ENCODE measurements at regions not wholly inside any gene's neighbourhood (a gene's known extent, or its start where the extent isn't known, plus 50 kb on each side); places are given as distances from the start of the nearest gene placed in this dataset.
"Not testable (repeated sequence)": the region's sequence is repeated elsewhere in the genome, so short reads cannot be mapped to it uniquely, and the experiment has no call there.

DNA sequence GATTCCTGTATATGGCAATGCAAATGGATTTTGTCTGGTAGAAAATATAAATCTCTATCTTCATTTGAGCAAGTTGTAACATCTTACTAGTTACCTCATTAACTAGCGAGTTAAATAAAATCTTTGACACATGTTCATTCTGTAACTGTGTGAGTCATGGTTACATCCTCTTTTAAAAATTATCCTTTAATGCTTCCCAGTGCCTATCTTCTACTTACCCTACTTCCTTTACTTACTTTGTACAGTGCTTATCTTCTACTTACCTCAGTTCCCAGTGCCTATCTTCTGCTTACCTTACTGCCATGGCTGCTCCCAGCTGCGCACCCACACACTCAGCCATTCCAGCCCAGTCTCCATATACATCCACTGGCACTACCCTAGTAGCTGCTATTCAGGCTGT, 71.9 kb upstream of the GOLGA8B start:
- no peak for DNase-seq (ENCODE audit: low read depth)
- no peaks in the 10 kb centered on the region for H3K27me3 ChIP-seq (ENCODE audit: control insufficient read depth, insufficient read depth, low read length)

DNA sequence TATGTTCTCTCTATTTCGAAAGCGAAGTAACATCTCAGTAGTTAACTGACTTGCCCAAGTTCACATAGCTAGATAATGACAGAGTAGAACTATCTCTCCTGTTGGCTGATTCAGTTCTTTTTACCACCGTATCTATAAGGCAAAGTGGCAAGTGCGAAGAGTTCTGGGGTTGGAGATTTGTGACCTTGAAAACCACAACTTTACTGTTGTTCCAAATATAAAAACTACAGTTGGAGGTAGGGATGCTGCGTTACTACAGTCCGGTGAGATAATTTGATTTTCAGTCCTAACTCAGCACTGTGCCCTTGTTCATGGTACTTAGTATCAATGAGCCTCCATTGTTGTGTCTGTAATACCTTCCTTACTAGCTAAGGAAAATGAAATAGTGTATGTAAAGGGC, 71.2 kb upstream of the GOLGA8B start:
- Histone ChIP-seq H3K36me3 (ENCODE audit: control insufficient read depth, insufficient read depth, low read length) (no peaks in the 10 kb centered on the region), H3K27me3 (ENCODE audit: control insufficient read depth, insufficient read depth, low read length) (no peaks in the 10 kb centered on the region), H3K4me3 (ENCODE audit: low read depth, low read length) (no peak overlapping the region)
- TF ChIP-seq, protein P1, sequence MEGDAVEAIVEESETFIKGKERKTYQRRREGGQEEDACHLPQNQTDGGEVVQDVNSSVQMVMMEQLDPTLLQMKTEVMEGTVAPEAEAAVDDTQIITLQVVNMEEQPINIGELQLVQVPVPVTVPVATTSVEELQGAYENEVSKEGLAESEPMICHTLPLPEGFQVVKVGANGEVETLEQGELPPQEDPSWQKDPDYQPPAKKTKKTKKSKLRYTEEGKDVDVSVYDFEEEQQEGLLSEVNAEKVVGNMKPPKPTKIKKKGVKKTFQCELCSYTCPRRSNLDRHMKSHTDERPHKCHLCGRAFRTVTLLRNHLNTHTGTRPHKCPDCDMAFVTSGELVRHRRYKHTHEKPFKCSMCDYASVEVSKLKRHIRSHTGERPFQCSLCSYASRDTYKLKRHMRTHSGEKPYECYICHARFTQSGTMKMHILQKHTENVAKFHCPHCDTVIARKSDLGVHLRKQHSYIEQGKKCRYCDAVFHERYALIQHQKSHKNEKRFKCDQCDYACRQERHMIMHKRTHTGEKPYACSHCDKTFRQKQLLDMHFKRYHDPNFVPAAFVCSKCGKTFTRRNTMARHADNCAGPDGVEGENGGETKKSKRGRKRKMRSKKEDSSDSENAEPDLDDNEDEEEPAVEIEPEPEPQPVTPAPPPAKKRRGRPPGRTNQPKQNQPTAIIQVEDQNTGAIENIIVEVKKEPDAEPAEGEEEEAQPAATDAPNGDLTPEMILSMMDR (IDR thresholded peaks at IDR 0.05; ENCODE audit: insufficient read depth, low read length, poor library complexity, severe bottlenecking), result no peak
- no peak for DNase-seq (ENCODE audit: low read depth)

More for the DNA sequence above, 71.9 kb upstream of the GOLGA8B start:
- Histone ChIP-seq H3K4me3 (ENCODE audit: low read depth, low read length) (no peak overlapping the region), H3K36me3 (ENCODE audit: control insufficient read depth, insufficient read depth, low read length) (no peaks in the 10 kb centered on the region)
- TF ChIP-seq, protein P1 (IDR thresholded peaks at IDR 0.05; ENCODE audit: insufficient read depth, low read length, poor library complexity, severe bottlenecking), result no peak

DNA sequence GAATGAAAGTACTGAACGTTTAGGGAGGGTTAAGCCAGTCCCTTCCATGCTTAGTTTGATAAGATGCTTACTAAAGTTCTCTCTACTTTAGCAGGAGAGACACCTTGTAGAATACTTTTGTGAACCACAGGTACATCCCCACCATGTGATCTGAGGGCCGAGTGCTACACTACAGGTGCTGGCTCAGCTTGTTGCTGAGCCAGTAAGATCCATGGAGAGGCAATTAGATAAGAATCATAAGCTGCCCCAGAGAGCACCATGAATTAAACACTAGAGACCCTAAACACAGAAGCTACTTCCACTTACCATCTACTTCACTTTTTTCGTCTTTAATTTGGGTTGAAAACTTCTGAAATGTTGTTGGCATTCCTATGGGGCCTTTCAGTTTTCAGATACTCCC, 70.5 kb upstream of the GOLGA8B start:
- no peak overlapping the region for H3K4me3 ChIP-seq (ENCODE audit: low read depth, low read length)
- H3K36me3 ChIP-seq (ENCODE audit: control insufficient read depth, insufficient read depth, low read length), result no peaks in the 10 kb centered on the region
- H3K27me3 ChIP-seq (ENCODE audit: control insufficient read depth, insufficient read depth, low read length), result no peaks in the 10 kb centered on the region
- TF ChIP-seq, protein P1 (IDR thresholded peaks at IDR 0.05; ENCODE audit: insufficient read depth, low read length, poor library complexity, severe bottlenecking), result no peak
- no peak for DNase-seq (ENCODE audit: low read depth)

DNA sequence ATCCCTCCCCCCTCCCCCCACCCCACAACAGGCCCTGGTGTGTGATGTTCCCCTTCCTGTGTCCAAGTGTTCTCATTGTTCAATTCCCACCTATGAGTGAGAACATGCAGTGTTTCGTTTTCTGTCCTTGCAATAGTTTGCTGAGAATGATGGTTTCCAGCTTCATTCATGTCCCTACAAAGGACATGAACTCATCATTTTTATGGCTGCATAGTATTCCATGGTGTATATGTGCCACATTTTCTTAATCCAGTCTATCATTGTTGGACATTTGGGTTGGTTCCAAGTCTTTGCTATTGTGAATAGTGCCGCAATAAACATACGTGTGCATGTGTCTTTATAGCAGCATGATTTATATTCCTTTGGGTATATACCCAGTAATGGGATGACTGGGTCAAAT, 69.9 kb upstream of the GOLGA8B start:
- H3K27me3 ChIP-seq (ENCODE audit: control insufficient read depth, insufficient read depth, low read length); H3K36me3 ChIP-seq (ENCODE audit: control insufficient read depth, insufficient read depth, low read length); DNase-seq (ENCODE audit: low read depth); H3K4me3 ChIP-seq (ENCODE audit: low read depth, low read length): not testable (repeated sequence)

DNA sequence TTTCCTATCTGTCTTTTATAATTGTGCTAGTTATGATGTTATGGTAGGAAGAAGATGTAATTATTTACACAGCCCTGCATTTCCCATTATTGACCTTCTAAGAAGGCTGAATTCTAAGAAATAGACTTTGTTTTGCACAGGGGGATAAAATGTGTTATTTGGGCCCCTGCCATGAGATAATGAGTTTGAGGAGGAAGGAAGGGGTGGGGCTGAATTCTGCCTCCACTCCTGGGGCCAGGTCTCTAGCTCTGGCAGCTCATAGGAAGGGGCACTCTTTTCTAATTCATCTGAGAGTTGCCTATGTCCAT, 69.2 kb upstream of the GOLGA8B start:
- no peak overlapping the region for H3K4me3 ChIP-seq (ENCODE audit: low read depth, low read length)
- TF ChIP-seq, protein P1 (IDR thresholded peaks at IDR 0.05; ENCODE audit: insufficient read depth, low read length, poor library complexity, severe bottlenecking), result no peak
- no peak for DNase-seq (ENCODE audit: low read depth)
- no peaks in the 10 kb centered on the region for H3K27me3 ChIP-seq (ENCODE audit: control insufficient read depth, insufficient read depth, low read length)
- no peaks in the 10 kb centered on the region for H3K36me3 ChIP-seq (ENCODE audit: control insufficient read depth, insufficient read depth, low read length)

DNA sequence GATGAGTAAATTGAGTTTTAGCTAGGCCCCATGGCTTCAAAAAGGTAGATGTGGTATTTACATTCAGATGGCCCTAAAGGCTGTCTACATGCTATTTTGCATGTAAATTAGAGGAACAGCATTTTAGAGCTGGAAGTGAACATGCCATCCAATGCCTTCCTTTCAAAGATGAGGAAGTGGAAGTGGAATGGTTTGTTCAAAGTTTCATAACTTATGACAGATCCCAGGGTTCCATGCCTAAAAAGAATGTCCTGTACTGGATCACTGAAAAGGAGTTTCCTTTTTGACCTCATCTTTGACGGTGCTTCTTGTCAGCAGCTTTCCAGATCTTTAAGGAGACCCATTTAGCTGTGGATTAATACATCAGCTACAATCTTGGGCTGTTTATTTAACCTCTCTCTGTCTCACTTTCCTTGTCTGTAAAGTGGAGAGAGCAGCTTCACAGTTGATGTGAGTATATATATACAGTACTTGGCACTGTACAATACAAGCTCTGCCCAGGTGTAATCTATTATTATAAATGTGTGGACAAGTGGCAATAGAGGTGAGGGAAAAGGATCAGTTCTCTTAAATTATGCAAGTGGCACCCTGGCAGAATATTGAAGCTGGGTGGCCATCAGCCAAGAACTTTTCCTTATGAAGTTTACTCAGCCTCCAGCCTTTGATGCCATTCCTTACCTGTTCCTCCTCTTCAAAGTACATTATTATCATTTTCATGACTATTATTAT, 68.7 kb upstream of the GOLGA8B start:
- no peaks in the 10 kb centered on the region for H3K36me3 ChIP-seq (ENCODE audit: control insufficient read depth, insufficient read depth, low read length)
- no peak for DNase-seq (ENCODE audit: low read depth)

More for the DNA sequence above, 68.7 kb upstream of the GOLGA8B start:
- Histone ChIP-seq H3K4me3 (ENCODE audit: low read depth, low read length) (no peak overlapping the region), H3K27me3 (ENCODE audit: control insufficient read depth, insufficient read depth, low read length) (no peaks in the 10 kb centered on the region)
- TF ChIP-seq, protein P1 (IDR thresholded peaks at IDR 0.05; ENCODE audit: insufficient read depth, low read length, poor library complexity, severe bottlenecking), result no peak

Measured in kidney epithelial cell (primary cell).